ENCODE measurements at regions not wholly inside any gene's neighbourhood (a gene's known extent, or its start where the extent isn't known, plus 50 kb on each side); places are given as distances from the start of the nearest gene placed in this dataset.

- Histone ChIP-seq H3K4me2 (ENCODE audit: unreplicated experiment) (no peak overlapping the region), H2AFZ (peak overlapping the region; percentile 29)
These were observed 904.0 kb downstream of the TBL1XR1 start for GRCh38 chr3:176293276-176293675.

GRCh38 chr3:176286476-176287085, 910.7 kb downstream of the TBL1XR1 start:
- H3K4me2 ChIP-seq (ENCODE audit: unreplicated experiment) = peak overlapping the region; percentile 74
- H3K79me2 ChIP-seq (ENCODE audit: insufficient read depth) = no peaks in the 10 kb centered on the region
- H3K4me1 ChIP-seq (ENCODE audit: insufficient read depth) = peaks cover 23% of the 10 kb centered on the region
- peak overlapping the region; percentile 51 for H3K27ac ChIP-seq
- H3K9me3 ChIP-seq (ENCODE audit: low read depth) = no peaks in the 10 kb centered on the region
- TF ChIP-seq EZH2phosphoT487 (IDR thresholded peaks at IDR 0.05; ENCODE audit: insufficient read depth, low read depth) (no peak), EZH2 (IDR thresholded peaks at IDR 0.05; ENCODE audit: insufficient read depth, poor library complexity, severe bottlenecking) (no peak)
- peak overlapping the region; percentile 18; the same call in 1 of the 2 replicates for H3K4me3 ChIP-seq
- DNase-seq = peak; percentile 46
- no peaks in the 10 kb centered on the region for H3K36me3 ChIP-seq (ENCODE audit: low read depth)
- H3K9ac ChIP-seq = peak overlapping the region; percentile 14; the same call in 1 of the 2 replicates
- no peaks in the 10 kb centered on the region for H3K27me3 ChIP-seq (replicated peaks; ENCODE audit: insufficient read depth)
- H2AFZ ChIP-seq = peak overlapping the region; percentile 51
- 2 to 5% methylated on average over 3 of the region's 3 CpGs for WGBS, 2 experiments (ENCODE audit: low coverage in 1 of 2, low lambda C conversion rate in 2 of 2, missing lambda C conversion rate in 2 of 2)
- H3K9me2 ChIP-seq (ENCODE audit: insufficient read depth) = no peaks in the 10 kb centered on the region
- peaks cover 13% of the 10 kb centered on the region for H3F3A ChIP-seq (ENCODE audit: insufficient read depth)
- in situ Hi-C loops (cut with MboI) = no loop called here
- H4K20me1 ChIP-seq (ENCODE audit: insufficient read depth) = no peaks in the 10 kb centered on the region

More at GRCh38 chr3:176293276-176293675, 904.0 kb downstream of the TBL1XR1 start:
- Histone ChIP-seq H3K36me3 (ENCODE audit: low read depth) (no peaks in the 10 kb centered on the region), H3K4me3 (no peak overlapping the region), H3K9me3 (ENCODE audit: low read depth) (no peaks in the 10 kb centered on the region), H3K27me3 (replicated peaks; ENCODE audit: insufficient read depth) (no peaks in the 10 kb centered on the region), H3K27ac (no peak overlapping the region), H3K9me2 (ENCODE audit: insufficient read depth) (no peaks in the 10 kb centered on the region), H3K4me1 (ENCODE audit: insufficient read depth) (peaks cover 13% of the 10 kb centered on the region), H4K20me1 (ENCODE audit: insufficient read depth) (no peaks in the 10 kb centered on the region), H3K79me2 (ENCODE audit: insufficient read depth) (no peaks in the 10 kb centered on the region), H3K9ac (no peak overlapping the region), H3F3A (ENCODE audit: insufficient read depth) (0 out of 2 replicates have a peak, but pooled peaks cover 4% of the 10 kb centered on the region)
- 15 to 27% methylated on average over 2 of the region's 2 CpGs for WGBS, 2 experiments (ENCODE audit: low coverage in 1 of 2, low lambda C conversion rate in 2 of 2, missing lambda C conversion rate in 2 of 2)
- in situ Hi-C loops (cut with MboI) = no loop called here
- TF ChIP-seq EZH2phosphoT487 (IDR thresholded peaks at IDR 0.05; ENCODE audit: insufficient read depth, low read depth) = no peak
- no peak for TF ChIP-seq EZH2 (IDR thresholded peaks at IDR 0.05; ENCODE audit: insufficient read depth, poor library complexity, severe bottlenecking)
- peak; percentile 28 for DNase-seq

GRCh38 chr3:176275538-176275937, 921.7 kb downstream of the TBL1XR1 start:
- Histone ChIP-seq H3K9ac (no peak overlapping the region), H3F3A (ENCODE audit: insufficient read depth) (no peaks in the 10 kb centered on the region), H3K4me1 (ENCODE audit: insufficient read depth) (no peaks in the 10 kb centered on the region), H2AFZ (no peak overlapping the region), H3K79me2 (ENCODE audit: insufficient read depth) (no peaks in the 10 kb centered on the region), H3K4me3 (no peak overlapping the region), H3K36me3 (ENCODE audit: low read depth) (no peaks in the 10 kb centered on the region), H3K9me3 (ENCODE audit: low read depth) (no peaks in the 10 kb centered on the region), H3K4me2 (ENCODE audit: unreplicated experiment) (no peak overlapping the region), H3K27me3 (replicated peaks; ENCODE audit: insufficient read depth) (no peaks in the 10 kb centered on the region), H3K27ac (no peak overlapping the region), H4K20me1 (ENCODE audit: insufficient read depth) (no peaks in the 10 kb centered on the region), H3K9me2 (ENCODE audit: insufficient read depth) (no peaks in the 10 kb centered on the region)
- no peak for TF ChIP-seq EZH2phosphoT487 (IDR thresholded peaks at IDR 0.05; ENCODE audit: insufficient read depth, low read depth)
- TF ChIP-seq EZH2 (IDR thresholded peaks at IDR 0.05; ENCODE audit: insufficient read depth, poor library complexity, severe bottlenecking) = no peak
- 71 to 78% methylated on average over 3 of the region's 3 CpGs for WGBS, 2 experiments (ENCODE audit: low coverage in 1 of 2, low lambda C conversion rate in 2 of 2, missing lambda C conversion rate in 2 of 2)
- in situ Hi-C loops (cut with MboI) = no loop called here
- no peak for DNase-seq

GRCh38 chr3:176275113-176275512, 922.2 kb downstream of the TBL1XR1 start:
- TF ChIP-seq EZH2 (IDR thresholded peaks at IDR 0.05; ENCODE audit: insufficient read depth, poor library complexity, severe bottlenecking) = no peak
- no peak for TF ChIP-seq EZH2phosphoT487 (IDR thresholded peaks at IDR 0.05; ENCODE audit: insufficient read depth, low read depth)
- H3K79me2 ChIP-seq (ENCODE audit: insufficient read depth) = no peaks in the 10 kb centered on the region
- in situ Hi-C loops (cut with MboI) = no loop called here
- WGBS, 2 experiments (ENCODE audit: low coverage in 1 of 2, low lambda C conversion rate in 2 of 2, missing lambda C conversion rate in 2 of 2) = 58 to 78% methylated on average over 2 of the region's 2 CpGs
- no peak overlapping the region for H2AFZ ChIP-seq
- no peaks in the 10 kb centered on the region for H3K36me3 ChIP-seq (ENCODE audit: low read depth)
- no peaks in the 10 kb centered on the region for H3F3A ChIP-seq (ENCODE audit: insufficient read depth)
- no peaks in the 10 kb centered on the region for H3K27me3 ChIP-seq (replicated peaks; ENCODE audit: insufficient read depth)
- no peak overlapping the region for H3K9ac ChIP-seq
- DNase-seq = no peak
- no peaks in the 10 kb centered on the region for H4K20me1 ChIP-seq (ENCODE audit: insufficient read depth)
- H3K4me1 ChIP-seq (ENCODE audit: insufficient read depth) = no peaks in the 10 kb centered on the region
- no peak overlapping the region for H3K4me3 ChIP-seq
- H3K9me2 ChIP-seq (ENCODE audit: insufficient read depth) = no peaks in the 10 kb centered on the region
- no peaks in the 10 kb centered on the region for H3K9me3 ChIP-seq (ENCODE audit: low read depth)
- no peak overlapping the region for H3K4me2 ChIP-seq (ENCODE audit: unreplicated experiment)
- H3K27ac ChIP-seq = no peak overlapping the region
